ENCODE measurements at regions not wholly inside any gene's neighbourhood (a gene's known extent, or its start where the extent isn't known, plus 50 kb on each side); places are given as distances from the start of the nearest gene placed in this dataset.

- TF ChIP-seq POLR2A (IDR thresholded peaks at IDR 0.05) (no peak), CTCF (IDR thresholded peaks at IDR 0.05) (no peak)
Measured at GRCh38 chr10:33952692-33953360, 618.4 kb upstream of the NRP1 start.
